SK-N-SH treated with all-trans-retinoic acid at 6 μM for 48 hours (cell line): ENCODE measurements at regions not wholly inside any gene's neighbourhood (a gene's known extent, or its start where the extent isn't known, plus 50 kb on each side); places are given as distances from the start of the nearest gene placed in this dataset.

ENCODE experiments used
- ARNTL ChIP-seq: fragments of 450-650 bp; formaldehyde crosslinking; IDR thresholded peaks from 2 replicates; pipeline ENCODE4 v1.5.0; 2020; ENCODE audit warnings: low read depth, mild to moderate bottlenecking, moderate library complexity, borderline replicate concordance
- ESRRG ChIP-seq: fragments of 250-450 bp; sonication (Bioruptor Pico); IDR thresholded peaks from 2 replicates; pipeline ENCODE4 v1.6.1; 2021; ENCODE audit warnings: mild to moderate bottlenecking
- ISL1 ChIP-seq: fragments of 250-450 bp; sonication (Bioruptor Pico); IDR thresholded peaks from 2 replicates; pipeline ENCODE4 v2.1.2; 2022; ENCODE audit warnings: mild to moderate bottlenecking, moderate library complexity
- POU6F1 ChIP-seq: fragments of 250-450 bp; sonication (Bioruptor Pico); IDR thresholded peaks from 2 replicates; pipeline ENCODE4 v1.8.0; 2021; ENCODE audit warnings: low read depth, mild to moderate bottlenecking, moderate library complexity, borderline replicate concordance
- RARB ChIP-seq: fragments of 250-450 bp; sonication (Bioruptor Pico); IDR thresholded peaks from 2 replicates; pipeline ENCODE4 v1.8.0; 2021; ENCODE audit warnings: mild to moderate bottlenecking, moderate library complexity
- SNAI2 ChIP-seq: fragments of 250-450 bp; sonication (Bioruptor Pico); IDR thresholded peaks from 2 replicates; pipeline ENCODE4 v1.5.0; 2020; ENCODE audit warnings: mild to moderate bottlenecking, moderate library complexity
- TCF4 ChIP-seq: fragments of 250-450 bp; sonication (Bioruptor Pico); IDR thresholded peaks from 2 replicates; pipeline ENCODE4 v1.8.0; 2021; ENCODE audit warnings: mild to moderate bottlenecking, moderate library complexity, borderline replicate concordance
- TOX ChIP-seq: fragments of 250-450 bp; sonication (Bioruptor Pico); IDR thresholded peaks from 2 replicates; pipeline ENCODE4 v1.8.0; 2021; ENCODE audit warnings: mild to moderate bottlenecking, moderate library complexity, borderline replicate concordance
- TSHZ2 ChIP-seq: fragments of 250-450 bp; sonication (Bioruptor Pico); IDR thresholded peaks from 2 replicates; pipeline ENCODE4 v1.5.0; 2020; ENCODE audit warnings: mild to moderate bottlenecking, moderate library complexity
- ZC3H10 ChIP-seq: fragments of 250-450 bp; sonication (Bioruptor Pico); IDR thresholded peaks from 2 replicates; pipeline ENCODE4 v1.5.1; 2021; ENCODE audit warnings: mild to moderate bottlenecking, moderate library complexity
- ZFP3 ChIP-seq: fragments of 250-450 bp; sonication (Bioruptor Pico); IDR thresholded peaks from 2 replicates; pipeline ENCODE4 v1.5.0; 2020; ENCODE audit warnings: mild to moderate bottlenecking, moderate library complexity
- ZFP30 ChIP-seq: fragments of 450-650 bp; formaldehyde crosslinking; IDR thresholded peaks from 2 replicates; pipeline ENCODE4 v1.5.0; 2022; ENCODE audit warnings: mild to moderate bottlenecking, moderate library complexity
- ZNF565 ChIP-seq: fragments of 450-650 bp; formaldehyde crosslinking; conservative IDR thresholded peaks from 2 replicates; pipeline ENCODE4 v1.5.0; 2020; ENCODE audit warnings: low read depth, mild to moderate bottlenecking, moderate library complexity
- TF ChIP-seq, protein P1 (sequence below): fragments of 250-450 bp; sonication (Bioruptor Pico); IDR thresholded peaks from 2 replicates; pipeline ENCODE4 v1.8.0; 2020; ENCODE audit warnings: mild to moderate bottlenecking, moderate library complexity, borderline replicate concordance

DNA sequence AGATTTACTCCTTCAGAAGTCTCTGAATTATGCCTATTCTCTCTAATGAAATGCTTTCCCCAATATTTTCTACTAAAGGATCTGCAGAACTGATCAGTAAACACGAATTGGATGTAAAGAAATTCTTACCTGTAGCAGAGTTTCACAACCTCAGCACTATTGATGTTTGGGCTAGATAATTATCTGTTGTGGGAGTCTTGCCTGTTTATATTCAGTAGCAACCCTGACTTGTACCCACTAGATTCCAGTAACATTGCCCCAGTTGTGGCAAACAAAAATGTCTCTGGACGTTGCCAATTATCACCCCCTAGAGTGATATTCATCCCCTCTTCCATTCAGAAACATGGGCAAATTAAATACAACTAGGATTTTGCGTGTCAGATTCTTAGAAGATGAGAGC lies 156.8 kb upstream of the TMTC2 start:
- TF ChIP-seq TOX (CRISPR knock-in tag) (no peak), ESRRG (CRISPR knock-in tag) (no peak), ZFP3 (CRISPR knock-in tag) (no peak), ARNTL (CRISPR knock-in tag) (no peak), TSHZ2 (no peak), RARB (no peak), ZC3H10 (CRISPR knock-in tag) (no peak), TCF4 (CRISPR knock-in tag) (no peak), ISL1 (CRISPR knock-in tag) (no peak), SNAI2 (CRISPR knock-in tag) (no peak), ZNF565 (CRISPR knock-in tag) (no peak), POU6F1 (CRISPR knock-in tag) (no peak), ZFP30 (CRISPR knock-in tag) (no peak)
- TF ChIP-seq, protein P1, sequence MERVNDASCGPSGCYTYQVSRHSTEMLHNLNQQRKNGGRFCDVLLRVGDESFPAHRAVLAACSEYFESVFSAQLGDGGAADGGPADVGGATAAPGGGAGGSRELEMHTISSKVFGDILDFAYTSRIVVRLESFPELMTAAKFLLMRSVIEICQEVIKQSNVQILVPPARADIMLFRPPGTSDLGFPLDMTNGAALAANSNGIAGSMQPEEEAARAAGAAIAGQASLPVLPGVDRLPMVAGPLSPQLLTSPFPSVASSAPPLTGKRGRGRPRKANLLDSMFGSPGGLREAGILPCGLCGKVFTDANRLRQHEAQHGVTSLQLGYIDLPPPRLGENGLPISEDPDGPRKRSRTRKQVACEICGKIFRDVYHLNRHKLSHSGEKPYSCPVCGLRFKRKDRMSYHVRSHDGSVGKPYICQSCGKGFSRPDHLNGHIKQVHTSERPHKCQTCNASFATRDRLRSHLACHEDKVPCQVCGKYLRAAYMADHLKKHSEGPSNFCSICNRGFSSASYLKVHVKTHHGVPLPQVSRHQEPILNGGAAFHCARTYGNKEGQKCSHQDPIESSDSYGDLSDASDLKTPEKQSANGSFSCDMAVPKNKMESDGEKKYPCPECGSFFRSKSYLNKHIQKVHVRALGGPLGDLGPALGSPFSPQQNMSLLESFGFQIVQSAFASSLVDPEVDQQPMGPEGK (CRISPR knock-in tag), result no peak
